HG03175 (cell line): ENCODE measurements at regions not wholly inside any gene's neighbourhood (a gene's known extent, or its start where the extent isn't known, plus 50 kb on each side); places are given as distances from the start of the nearest gene placed in this dataset.

ENCODE experiments used
- ATAC-seq: cut with Tn5 transposase; IDR thresholded peaks from one replicate; pipeline ENCODE4 v1.9.1; 2021; ENCODE audit warnings: mild to moderate bottlenecking, moderate library complexity; ENCODE audit not compliant: unreplicated experiment

DNA sequence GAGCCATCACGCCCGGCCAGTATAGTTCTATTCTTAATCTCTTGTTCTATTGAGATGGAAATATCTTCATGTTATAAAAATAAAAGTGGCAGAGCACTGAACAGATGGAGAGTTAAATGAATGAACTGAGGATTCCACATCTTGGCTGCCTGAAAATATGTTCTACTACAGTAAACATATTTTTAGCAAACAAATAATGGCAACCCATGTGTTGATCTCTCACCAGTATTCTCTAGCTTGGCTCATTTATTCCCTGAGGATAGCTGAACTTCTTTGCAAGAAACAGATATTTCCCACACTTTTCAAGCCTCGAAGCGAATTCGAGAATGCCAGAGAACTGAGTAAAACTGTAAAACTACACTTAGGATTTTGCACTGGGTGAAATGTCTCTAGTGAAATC lies 58.9 kb downstream of the DIRAS3 start:
- no peak for ATAC-seq

GRCh38 chr1:67988066-67988465 lies 62.4 kb downstream of the DIRAS3 start:
- ATAC-seq: no peak

DNA sequence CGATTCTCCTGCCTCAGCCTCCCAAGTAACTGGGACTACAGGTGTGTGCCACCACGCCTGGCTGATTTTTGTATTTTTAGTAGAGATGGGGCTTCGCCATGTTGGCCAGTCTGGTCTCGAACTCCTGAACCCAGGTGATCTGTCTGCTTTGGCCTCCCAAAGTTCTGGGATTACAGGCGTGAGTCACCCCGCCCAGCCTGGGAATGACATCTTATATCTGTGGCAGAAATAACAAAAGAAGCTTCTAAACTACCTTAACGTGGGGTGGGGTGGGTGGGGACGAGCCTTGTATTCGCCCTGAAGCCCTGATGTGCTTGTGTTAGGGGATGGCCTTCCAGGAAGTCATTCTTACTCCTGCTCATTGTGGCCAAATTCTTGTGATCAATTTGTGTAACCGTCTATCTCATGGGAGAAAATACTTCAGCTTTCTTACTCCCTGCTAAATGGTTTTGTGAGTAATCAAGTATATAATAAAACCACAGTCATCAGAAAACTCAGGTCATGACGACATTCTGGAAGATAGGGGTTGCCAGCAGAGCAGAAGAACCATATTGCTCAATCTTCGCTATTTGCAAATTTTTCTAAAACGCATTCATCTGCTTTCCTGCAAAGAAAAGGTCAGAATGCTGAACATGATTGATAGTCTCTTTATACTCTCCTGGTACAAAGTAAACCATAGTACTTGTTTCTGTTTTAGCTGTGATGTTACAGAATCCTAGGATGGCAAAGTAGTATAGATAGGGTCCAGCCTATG lies 63.2 kb downstream of the DIRAS3 start:
- ATAC-seq: no peak

- no peak for ATAC-seq
Observed at GRCh38 chr1:67983867-67984266, 66.6 kb downstream of the DIRAS3 start.

GRCh38 chr1:67980028-67980427 lies 70.4 kb downstream of the DIRAS3 start:
- no peak for ATAC-seq

DNA sequence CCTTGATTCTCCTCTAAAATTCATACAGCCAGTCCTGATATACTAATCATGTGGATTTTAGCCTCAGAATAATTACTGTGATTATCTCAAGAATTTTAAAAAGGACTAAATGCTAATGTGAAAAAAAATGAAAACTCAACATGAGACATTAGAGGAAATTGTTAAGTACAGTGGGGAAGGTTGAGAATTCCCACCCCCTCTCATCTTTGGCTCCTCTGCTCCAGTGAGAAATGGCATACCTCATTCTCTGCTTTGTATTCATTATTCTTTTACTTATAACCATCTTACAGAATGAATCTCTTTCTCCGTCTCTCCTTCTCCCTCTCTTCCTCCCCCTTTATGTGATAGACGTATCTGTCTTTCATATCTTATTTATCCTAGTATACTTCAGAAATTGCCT lies 70.9 kb downstream of the DIRAS3 start:
- ATAC-seq: no peak

DNA sequence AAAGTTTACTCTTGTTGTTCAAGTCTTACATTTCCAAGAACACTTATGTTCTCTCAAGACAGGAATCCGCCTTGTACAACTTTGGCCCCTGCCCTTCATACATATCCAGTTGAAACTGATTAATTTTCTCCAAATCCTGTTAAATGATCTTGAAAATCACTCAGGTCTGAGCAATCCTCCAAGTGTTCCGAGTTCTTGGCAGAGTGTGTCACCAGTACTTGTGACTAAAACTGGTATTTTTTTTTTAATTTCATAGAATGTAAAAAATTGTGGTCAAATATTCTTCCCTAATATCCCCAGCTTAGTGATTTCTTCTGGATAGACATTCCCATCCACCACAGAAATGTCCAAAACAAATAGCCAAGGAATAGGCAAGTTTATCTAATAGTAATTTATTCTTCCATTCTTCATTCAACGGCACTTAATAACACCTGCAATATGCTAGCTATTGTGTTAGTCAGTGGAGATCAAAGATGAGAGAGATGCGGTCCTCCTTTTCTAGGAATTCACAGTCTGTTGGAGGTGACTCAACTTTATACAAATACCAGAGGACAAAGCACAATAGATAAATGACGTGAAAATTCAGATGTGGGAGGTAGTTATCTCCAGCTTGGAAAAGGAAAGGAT lies 71.4 kb downstream of the DIRAS3 start:
- ATAC-seq: no peak

DNA sequence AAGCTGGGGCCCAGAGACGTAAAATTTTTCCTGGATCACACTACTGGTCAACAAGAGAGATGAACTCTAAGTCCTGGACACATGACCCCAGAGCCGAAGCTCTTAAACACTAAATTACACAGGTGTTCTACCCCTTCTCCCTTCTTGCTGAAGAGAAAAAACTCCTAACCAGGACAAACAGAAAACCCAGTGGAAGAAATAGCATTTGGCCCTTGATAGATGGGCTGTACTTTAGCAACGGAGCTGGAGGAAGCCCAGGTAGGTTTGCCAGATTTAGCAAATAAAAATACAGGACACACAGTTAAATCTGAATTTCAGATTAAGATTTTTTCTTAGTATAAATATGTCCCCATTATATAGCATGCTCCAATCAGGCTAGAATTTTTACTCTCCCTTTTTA lies 72.7 kb downstream of the DIRAS3 start:
- ATAC-seq: no peak

- ATAC-seq: no peak
Observed at GRCh38 chr1:67973051-67973450, 77.4 kb downstream of the DIRAS3 start.

DNA sequence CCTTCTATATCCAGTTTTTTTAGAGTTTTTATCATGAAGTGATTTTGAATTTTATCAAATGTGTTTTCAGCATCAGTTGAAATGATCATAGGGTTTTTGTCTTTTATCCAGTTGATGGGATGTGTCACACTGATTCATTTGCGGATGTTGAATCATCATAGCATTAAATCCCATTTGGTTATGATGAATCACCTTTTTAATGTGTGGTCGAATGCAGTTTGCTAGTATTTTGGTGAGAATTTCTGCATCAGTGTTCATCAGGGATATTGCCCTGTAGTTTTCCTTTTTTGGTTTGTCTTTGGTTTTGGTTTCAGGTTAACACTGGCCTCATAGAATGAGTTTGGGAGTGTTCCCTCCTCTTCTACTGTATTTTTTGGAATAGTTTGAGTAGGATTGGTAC lies 80.3 kb downstream of the DIRAS3 start:
- no peak for ATAC-seq

- ATAC-seq: no peak
Observed at GRCh38 chr1:67969446-67969845, 81.0 kb downstream of the DIRAS3 start.

GRCh38 chr1:67966666-67967009 lies 83.8 kb downstream of the DIRAS3 start:
- no peak for ATAC-seq

DNA sequence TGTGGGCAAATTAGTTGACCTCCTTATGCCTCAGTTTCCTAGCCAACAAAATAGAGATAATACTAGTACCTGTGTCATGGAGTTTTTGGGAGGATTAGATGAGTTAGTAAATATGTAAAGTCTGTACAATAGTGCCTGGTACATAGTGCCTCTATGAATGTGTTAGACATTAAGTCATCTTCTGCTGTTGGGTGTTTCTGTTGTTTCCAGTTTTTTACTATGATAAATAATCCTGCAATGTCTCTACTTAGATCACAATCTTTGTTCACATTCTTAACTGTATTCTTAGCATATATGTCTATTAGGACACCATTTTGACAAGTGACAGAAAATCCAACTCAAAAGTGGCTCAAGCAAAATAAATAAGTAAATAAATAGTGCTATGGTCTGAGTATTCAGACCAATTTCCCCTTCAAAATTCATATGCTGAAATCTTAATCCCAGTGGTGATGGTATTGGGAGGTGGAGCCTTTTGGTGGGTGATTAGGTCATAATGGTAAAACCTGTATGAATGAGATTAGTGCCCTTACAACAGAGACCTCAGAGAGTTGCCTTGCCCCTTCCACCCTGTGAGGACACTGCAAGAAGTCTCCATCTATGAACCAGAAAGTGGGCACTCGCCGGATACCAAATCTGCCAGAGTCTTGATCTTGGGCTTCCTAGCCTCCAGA lies 84.3 kb downstream of the DIRAS3 start:
- ATAC-seq: no peak

GRCh38 chr1:67963263-67963662 lies 87.2 kb downstream of the DIRAS3 start:
- no peak for ATAC-seq

DNA sequence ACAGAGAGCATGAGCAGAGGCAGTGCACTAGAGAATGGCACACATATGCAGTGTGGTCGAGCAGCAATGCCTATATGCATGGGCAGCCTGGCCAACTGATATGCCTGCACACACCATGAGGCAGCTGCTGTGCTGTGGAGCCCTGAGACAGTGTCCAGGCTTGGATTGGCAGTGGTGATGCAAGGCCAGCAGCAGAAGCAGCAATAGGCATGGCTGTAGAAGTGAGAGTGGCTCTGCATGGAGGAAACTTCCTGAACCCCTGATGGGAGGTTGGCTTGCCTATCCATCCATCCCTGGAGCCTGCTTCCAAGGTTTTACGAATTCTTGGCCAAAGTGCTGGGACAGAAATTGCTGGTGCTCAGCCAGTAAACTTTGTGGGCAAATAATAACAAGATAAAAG lies 89.7 kb downstream of the DIRAS3 start:
- no peak for ATAC-seq

DNA sequence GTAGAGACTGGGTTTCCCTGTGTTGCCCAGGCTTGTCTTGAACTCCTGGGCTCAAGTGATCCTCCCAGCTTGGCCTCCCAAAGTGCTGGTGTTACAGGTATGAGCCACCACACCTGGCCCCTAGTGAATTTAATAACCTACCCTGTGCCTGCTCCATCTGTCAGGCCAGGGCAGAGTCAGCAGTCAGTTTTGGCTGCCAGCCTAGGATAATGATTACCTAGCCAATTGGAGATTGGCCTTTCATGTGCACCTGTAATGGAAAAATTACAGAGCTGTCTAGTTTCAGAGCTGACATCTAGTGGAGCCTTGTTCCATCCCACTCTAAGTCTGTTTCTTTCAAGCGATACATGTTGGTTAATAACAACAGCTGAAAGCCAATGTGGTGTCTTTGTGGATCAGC lies 92.0 kb downstream of the DIRAS3 start:
- ATAC-seq: no peak

- no peak for ATAC-seq
Observed at GRCh38 chr1:67957066-67957465, 93.4 kb downstream of the DIRAS3 start.

DNA sequence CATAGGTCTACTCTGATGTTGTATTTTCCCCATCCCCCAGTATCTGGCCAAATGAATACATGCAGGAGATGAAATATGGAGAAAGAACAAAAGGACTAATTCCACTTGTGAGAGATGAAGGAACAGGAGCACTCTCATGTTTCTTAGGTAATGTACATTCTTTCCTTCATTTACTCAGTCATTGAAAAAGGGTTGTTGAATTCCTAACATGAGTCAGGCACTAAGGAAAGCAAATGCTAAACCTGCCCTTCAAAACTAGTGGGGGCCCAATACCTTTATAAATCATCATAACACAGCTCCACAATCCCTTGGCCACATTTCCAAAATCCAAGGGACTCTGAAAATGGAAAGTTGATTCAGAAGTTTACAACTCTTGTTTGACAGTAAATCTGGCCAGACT lies 94.3 kb downstream of the DIRAS3 start:
- no peak for ATAC-seq

GRCh38 chr1:67955591-67955990 lies 94.8 kb downstream of the DIRAS3 start:
- ATAC-seq: no peak

- ATAC-seq: no peak
Observed at GRCh38 chr1:67953301-67953700, 97.1 kb downstream of the DIRAS3 start.

- no peak for ATAC-seq
Observed at GRCh38 chr1:67952071-67952470, 98.4 kb downstream of the DIRAS3 start.

DNA sequence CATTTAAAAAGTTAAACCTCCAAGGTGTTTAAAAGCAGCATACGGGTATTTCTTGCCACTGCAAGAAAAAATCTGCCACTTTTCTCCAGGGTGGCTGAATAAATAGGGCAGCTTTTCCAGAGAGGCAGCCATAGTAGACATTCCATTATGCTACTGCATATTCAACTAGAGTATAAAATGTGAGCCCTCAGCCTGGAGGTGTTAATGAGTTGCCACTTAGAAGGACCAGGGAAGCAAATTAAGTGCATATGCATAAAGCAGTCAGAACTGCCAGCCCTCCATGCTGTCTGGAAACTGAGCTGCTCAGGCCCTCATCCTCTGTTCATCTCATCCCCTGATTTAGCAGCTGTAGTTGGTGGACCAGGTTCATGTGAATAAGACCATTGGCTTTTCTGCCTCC lies 99.4 kb downstream of the DIRAS3 start:
- no peak for ATAC-seq
